ENCODE measurements at regions not wholly inside any gene's neighbourhood (a gene's known extent, or its start where the extent isn't known, plus 50 kb on each side); places are given as distances from the start of the nearest gene placed in this dataset.

GRCh38 chr18:10365901-10366300 is 88.5 kb upstream of the APCDD1 start (continued):
- TF ChIP-seq INSM2 (tag by site-specific recombination; IDR thresholded peaks at IDR 0.05) (no peak), ZNF362 (tag by site-specific recombination; IDR thresholded peaks at IDR 0.05) (no peak)

GRCh38 chr18:10367836-10368235 is 86.6 kb upstream of the APCDD1 start:
- ChIA-PET POLR2A (no interaction called here), CTCF (interaction anchor here (0.6 kb wide), 3 partner anchors 85 to 668 kb away, joined by 3 read pairs; no protein-coding TSS in a partner anchor)
- no peaks in the 10 kb centered on the region for H3K36me3 ChIP-seq (ENCODE audit: control insufficient read depth in 2 of 2, insufficient read depth in 1 of 2, low read length in 2 of 2)
- TF ChIP-seq PRDM10 (tag by site-specific recombination; IDR thresholded peaks at IDR 0.05) (no peak), ZNF398 (tag by site-specific recombination; IDR thresholded peaks at IDR 0.05) (no peak), SCRT2 (tag by site-specific recombination; IDR thresholded peaks at IDR 0.05) (no peak), RBAK (tag by site-specific recombination; IDR thresholded peaks at IDR 0.05) (no peak), SALL2 (tag by site-specific recombination; IDR thresholded peaks at IDR 0.05; ENCODE audit: borderline replicate concordance) (no peak), SP2 (tag by site-specific recombination; IDR thresholded peaks at IDR 0.05) (no peak)
- H3K9me3 ChIP-seq (ENCODE audit: control insufficient read depth, insufficient read depth, low read depth, low read length), result no peaks in the 10 kb centered on the region
- H3K27ac ChIP-seq (ENCODE audit: extremely low read depth, low read depth, low read length), result no peak overlapping the region
- H3K4me1 ChIP-seq (ENCODE audit: control insufficient read depth, insufficient read depth, low read length), result no peaks in the 10 kb centered on the region
- H3K4me3 ChIP-seq (ENCODE audit: low read depth, low read length), result no peak overlapping the region

- Histone ChIP-seq H3K4me1 (ENCODE audit: control insufficient read depth, insufficient read depth, low read length) (no peaks in the 10 kb centered on the region), H3K27ac (ENCODE audit: extremely low read depth, low read depth, low read length) (no peak overlapping the region), H3K9me3 (ENCODE audit: control insufficient read depth, insufficient read depth, low read depth, low read length) (no peaks in the 10 kb centered on the region), H3K36me3 (ENCODE audit: control insufficient read depth in 2 of 2, insufficient read depth in 1 of 2, low read length in 2 of 2) (no peaks in the 10 kb centered on the region), H3K4me3 (ENCODE audit: low read depth, low read length) (no peak overlapping the region)
- CTCF ChIA-PET, result no interaction called here
- POLR2A ChIA-PET, result no interaction called here
- no peak for TF ChIP-seq ZNF704 (tag by site-specific recombination; IDR thresholded peaks at IDR 0.05)
- no peak for TF ChIP-seq ZNF544 (tag by site-specific recombination; IDR thresholded peaks at IDR 0.05)
- no peak for TF ChIP-seq HOXD13 (CRISPR knock-in tag; IDR thresholded peaks at IDR 0.05; ENCODE audit: borderline replicate concordance)
- 0 out of 2 replicates have a peak, but pooled peaks have one; percentile 43 for TF ChIP-seq ZNF398 (tag by site-specific recombination; IDR thresholded peaks at IDR 0.05)
- TF ChIP-seq ZNF239 (tag by site-specific recombination; IDR thresholded peaks at IDR 0.05), result no peak
- TF ChIP-seq IKZF3 (tag by site-specific recombination; IDR thresholded peaks at IDR 0.05), result no peak
- no peak for TF ChIP-seq ZNF548 (tag by site-specific recombination; IDR thresholded peaks at IDR 0.05)
- no peak for TF ChIP-seq ZNF138 (tag by site-specific recombination; IDR thresholded peaks at IDR 0.05; ENCODE audit: borderline replicate concordance)
- no peak for TF ChIP-seq ZFP3 (tag by site-specific recombination; IDR thresholded peaks at IDR 0.05; ENCODE audit: low read depth)
- peak; percentile 46 for TF ChIP-seq ZNF596 (tag by site-specific recombination; IDR thresholded peaks at IDR 0.05)
Observed at GRCh38 chr18:10368456-10369453, 85.7 kb upstream of the APCDD1 start.
